Parathyroid adenoma (tissue), 2 donors: ENCODE measurements at regions not wholly inside any gene's neighbourhood (a gene's known extent, or its start where the extent isn't known, plus 50 kb on each side); places are given as distances from the start of the nearest gene placed in this dataset.

Experiments used
- H2AFZ ChIP-seq: fragments of 300-600 bp; sonication (generic); one replicate; pipeline ENCODE4 v1.7.0; 2017; ENCODE audit warnings: antibody characterized with exemption, mild to moderate bottlenecking
- H3K27ac ChIP-seq: fragments of 300-600 bp; sonication (generic); one replicate; pipeline ENCODE4 v1.7.0; 2017
- H3K27me3 ChIP-seq: fragments of 300-600 bp; sonication (generic); one replicate; pipeline ENCODE4 v1.7.0; 2017; ENCODE audit warnings: low read length; ENCODE audit not compliant: control insufficient read depth, insufficient read depth
- H3K36me3 ChIP-seq: fragments of 300-600 bp; sonication (generic); one replicate; pipeline ENCODE4 v1.7.0; 2017; ENCODE audit warnings: low read length; ENCODE audit not compliant: control insufficient read depth, insufficient read depth
- H3K4me1 ChIP-seq: fragments of 300-600 bp; sonication (generic); one replicate; pipeline ENCODE4 v1.7.0; 2017; ENCODE audit warnings: control low read depth
- H3K4me2 ChIP-seq: fragments of 300-600 bp; sonication (generic); one replicate; pipeline ENCODE4 v1.7.0; 2017; ENCODE audit warnings: low read length
- H3K4me3 ChIP-seq: fragments of 300-600 bp; sonication (generic); one replicate; pipeline ENCODE4 v1.7.0; 2017; ENCODE audit warnings: low read depth, low read length
- H3K79me2 ChIP-seq: fragments of 300-600 bp; sonication (generic); one replicate; pipeline ENCODE4 v1.7.0; 2017; ENCODE audit warnings: control low read depth
- H3K9ac ChIP-seq: fragments of 300-600 bp; sonication (generic); one replicate; pipeline ENCODE4 v1.7.0; 2017; ENCODE audit warnings: mild to moderate bottlenecking
- H3K9me3 ChIP-seq: fragments of 300-600 bp; sonication (generic); one replicate; pipeline ENCODE4 v1.7.0; 2017; ENCODE audit warnings: low read length; ENCODE audit not compliant: control insufficient read depth
- TF ChIP-seq, protein P1 (sequence below): fragments of 300-600 bp; sonication (generic); IDR thresholded peaks from one replicate; pipeline ENCODE4 v1.7.0; 2017; ENCODE audit warnings: antibody characterized with exemption, mild to moderate bottlenecking
- donor health status: primary hyperparathyroidism.

DNA sequence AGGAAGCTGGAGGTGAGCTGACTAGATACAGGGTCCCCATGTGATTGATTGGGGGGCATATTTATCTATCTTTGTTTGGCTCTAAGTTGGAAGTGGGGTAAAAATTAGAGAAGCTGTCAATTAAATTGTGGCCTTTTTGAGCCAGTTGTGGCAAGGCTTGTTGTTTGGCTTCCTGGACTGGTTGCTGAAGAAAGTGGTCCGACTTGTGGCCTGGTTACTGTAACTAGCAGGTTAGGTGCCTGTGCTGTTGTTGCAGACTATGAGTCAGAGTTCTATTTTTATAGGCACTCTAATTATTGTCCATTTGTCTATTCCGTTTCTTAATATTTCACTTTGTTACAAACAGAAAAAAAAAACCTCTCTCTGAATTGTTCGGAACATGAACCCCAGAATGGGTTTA is 129.1 kb upstream of the CNTN6 start:
- no peaks in the 10 kb centered on the region for H3K27me3 ChIP-seq
- no peaks in the 10 kb centered on the region for H3K4me1 ChIP-seq
- no peaks in the 10 kb centered on the region for H3K9me3 ChIP-seq
- H3K79me2 ChIP-seq: no peaks in the 10 kb centered on the region
- no peak overlapping the region for H3K27ac ChIP-seq
- no peak overlapping the region for H2AFZ ChIP-seq
- H3K36me3 ChIP-seq: no peaks in the 10 kb centered on the region
- no peak overlapping the region for H3K4me3 ChIP-seq
- H3K4me2 ChIP-seq: no peak overlapping the region
- no peak overlapping the region for H3K9ac ChIP-seq
- TF ChIP-seq, protein P1, sequence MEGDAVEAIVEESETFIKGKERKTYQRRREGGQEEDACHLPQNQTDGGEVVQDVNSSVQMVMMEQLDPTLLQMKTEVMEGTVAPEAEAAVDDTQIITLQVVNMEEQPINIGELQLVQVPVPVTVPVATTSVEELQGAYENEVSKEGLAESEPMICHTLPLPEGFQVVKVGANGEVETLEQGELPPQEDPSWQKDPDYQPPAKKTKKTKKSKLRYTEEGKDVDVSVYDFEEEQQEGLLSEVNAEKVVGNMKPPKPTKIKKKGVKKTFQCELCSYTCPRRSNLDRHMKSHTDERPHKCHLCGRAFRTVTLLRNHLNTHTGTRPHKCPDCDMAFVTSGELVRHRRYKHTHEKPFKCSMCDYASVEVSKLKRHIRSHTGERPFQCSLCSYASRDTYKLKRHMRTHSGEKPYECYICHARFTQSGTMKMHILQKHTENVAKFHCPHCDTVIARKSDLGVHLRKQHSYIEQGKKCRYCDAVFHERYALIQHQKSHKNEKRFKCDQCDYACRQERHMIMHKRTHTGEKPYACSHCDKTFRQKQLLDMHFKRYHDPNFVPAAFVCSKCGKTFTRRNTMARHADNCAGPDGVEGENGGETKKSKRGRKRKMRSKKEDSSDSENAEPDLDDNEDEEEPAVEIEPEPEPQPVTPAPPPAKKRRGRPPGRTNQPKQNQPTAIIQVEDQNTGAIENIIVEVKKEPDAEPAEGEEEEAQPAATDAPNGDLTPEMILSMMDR: no peak

DNA sequence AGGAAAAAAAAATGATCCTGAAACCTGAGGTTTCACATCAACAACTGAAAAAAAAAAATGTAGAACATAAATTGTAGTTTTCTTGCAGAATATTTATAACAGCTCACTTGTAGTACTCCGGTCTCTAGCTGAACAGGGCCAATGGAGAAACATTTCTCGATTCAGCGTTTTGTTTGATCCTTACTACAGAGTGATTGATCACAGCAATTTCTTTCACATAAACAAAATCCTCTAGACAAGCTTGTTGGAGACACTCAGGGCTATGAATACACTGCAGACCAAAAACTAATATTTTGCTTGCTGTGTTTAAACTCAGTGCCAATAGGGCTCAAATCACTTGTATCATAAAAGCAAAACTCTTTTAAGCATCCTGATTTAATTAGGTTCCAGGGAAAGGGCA is 127.0 kb upstream of the CNTN6 start:
- Histone ChIP-seq H3K4me2 (no peak overlapping the region), H3K9me3 (no peaks in the 10 kb centered on the region)
- TF ChIP-seq, protein P1: no peak

DNA sequence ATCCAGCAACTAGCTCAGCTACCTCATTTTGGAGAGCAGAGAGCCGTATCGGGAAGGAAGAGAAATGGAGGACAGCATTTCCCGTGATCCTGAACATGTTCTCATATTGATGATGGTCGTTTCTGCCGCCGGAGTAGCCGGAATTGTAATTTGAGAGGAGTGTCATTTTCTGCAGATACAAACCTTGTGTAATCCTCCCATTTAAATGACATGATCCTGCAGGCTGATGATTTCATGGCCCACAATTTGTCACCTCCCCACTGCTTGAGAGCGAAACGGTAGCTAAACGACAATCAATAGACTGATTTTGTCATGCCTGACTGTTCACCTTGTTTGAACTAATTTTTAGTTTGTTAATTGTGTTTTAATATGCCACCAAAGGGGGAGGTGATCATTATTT is 126.5 kb upstream of the CNTN6 start:
- no peak overlapping the region for H3K27ac ChIP-seq
- no peaks in the 10 kb centered on the region for H3K79me2 ChIP-seq
- H3K4me2 ChIP-seq: no peak overlapping the region
- no peaks in the 10 kb centered on the region for H3K4me1 ChIP-seq
- H2AFZ ChIP-seq: no peak overlapping the region
- H3K27me3 ChIP-seq: no peaks in the 10 kb centered on the region
- no peak overlapping the region for H3K4me3 ChIP-seq
- TF ChIP-seq, protein P1: no peak
- no peaks in the 10 kb centered on the region for H3K9me3 ChIP-seq
- no peak overlapping the region for H3K9ac ChIP-seq
- H3K36me3 ChIP-seq: no peaks in the 10 kb centered on the region

More for the DNA sequence above, 127.0 kb upstream of the CNTN6 start:
- Histone ChIP-seq H3K9ac (no peak overlapping the region), H3K36me3 (no peaks in the 10 kb centered on the region), H3K4me3 (no peak overlapping the region), H2AFZ (no peak overlapping the region), H3K27ac (no peak overlapping the region), H3K79me2 (no peaks in the 10 kb centered on the region), H3K27me3 (no peaks in the 10 kb centered on the region), H3K4me1 (no peaks in the 10 kb centered on the region)

DNA sequence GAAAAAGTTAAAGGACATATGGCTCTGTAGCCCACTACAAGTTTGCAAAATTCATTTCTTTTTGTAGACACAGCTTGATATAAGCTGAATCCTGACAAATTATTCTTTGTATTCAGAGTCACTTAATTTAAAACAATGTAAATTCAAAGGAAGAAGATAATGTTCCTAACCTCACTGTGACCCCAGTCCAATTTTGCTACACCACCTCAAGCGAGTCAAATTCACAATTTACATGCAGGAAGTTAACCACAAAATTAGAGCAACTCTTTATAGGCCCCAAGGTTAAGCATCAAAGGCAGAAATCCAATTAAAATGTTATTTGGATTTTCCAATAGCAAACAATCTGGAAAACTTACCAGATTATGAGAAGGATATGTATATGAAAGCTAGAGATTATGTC is 119.5 kb upstream of the CNTN6 start:
- Histone ChIP-seq H3K9me3 (no peaks in the 10 kb centered on the region), H3K36me3 (no peaks in the 10 kb centered on the region), H3K4me2 (no peak overlapping the region), H3K4me1 (no peaks in the 10 kb centered on the region), H3K4me3 (no peak overlapping the region), H3K27me3 (no peaks in the 10 kb centered on the region), H3K79me2 (no peaks in the 10 kb centered on the region), H2AFZ (no peak overlapping the region), H3K27ac (no peak overlapping the region), H3K9ac (no peak overlapping the region)
- TF ChIP-seq, protein P1: no peak

DNA sequence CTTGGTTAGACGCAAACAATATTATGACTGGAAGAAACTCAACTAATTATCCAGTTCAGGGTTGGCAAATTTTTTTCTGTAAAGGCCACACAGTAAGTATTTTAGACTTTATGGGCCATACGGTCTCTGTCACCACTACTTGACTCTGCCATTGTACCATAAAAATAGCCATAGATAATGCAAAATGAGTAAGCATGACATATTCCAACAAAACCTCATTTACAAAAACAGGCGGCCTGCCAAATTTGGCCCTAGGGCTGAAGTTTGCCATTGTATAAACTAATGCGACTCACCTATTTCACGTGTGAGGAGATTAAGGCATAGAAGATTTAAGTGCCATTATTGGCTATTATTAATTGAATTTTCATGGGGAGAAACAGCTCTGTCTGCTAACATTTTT is 116.8 kb upstream of the CNTN6 start:
- no peak overlapping the region for H3K4me2 ChIP-seq
- H3K4me3 ChIP-seq: no peak overlapping the region
- no peaks in the 10 kb centered on the region for H3K27me3 ChIP-seq
- TF ChIP-seq, protein P1: no peak
- no peaks in the 10 kb centered on the region for H3K79me2 ChIP-seq
- H3K27ac ChIP-seq: no peak overlapping the region
- H3K4me1 ChIP-seq: no peaks in the 10 kb centered on the region
- H3K9me3 ChIP-seq: no peaks in the 10 kb centered on the region
- H3K9ac ChIP-seq: no peak overlapping the region
- H2AFZ ChIP-seq: no peak overlapping the region
- H3K36me3 ChIP-seq: no peaks in the 10 kb centered on the region
